GM19372 (cell line): ENCODE measurements at regions not wholly inside any gene's neighbourhood (a gene's known extent, or its start where the extent isn't known, plus 50 kb on each side); places are given as distances from the start of the nearest gene placed in this dataset.
"Not testable (repeated sequence)": the region's sequence is repeated elsewhere in the genome, so short reads cannot be mapped to it uniquely, and the experiment has no call there.

Source experiments
- ATAC-seq: cut with Tn5 transposase; IDR thresholded peaks from one replicate; pipeline ENCODE4 v1.9.1; 2021; ENCODE audit warnings: mild to moderate bottlenecking, low read depth, moderate library complexity; ENCODE audit not compliant: unreplicated experiment

GRCh38 chr3:110495201-110495927, 576.3 kb upstream of the NECTIN3 start:
- no peak for ATAC-seq

GRCh38 chr3:110504401-110504800, 567.2 kb upstream of the NECTIN3 start:
- no peak for ATAC-seq

GRCh38 chr3:110504901-110505300, 566.7 kb upstream of the NECTIN3 start:
- no peak for ATAC-seq

- no peak for ATAC-seq
These were observed 564.7 kb upstream of the NECTIN3 start for GRCh38 chr3:110506890-110507289.

GRCh38 chr3:110507570-110507969, 564.0 kb upstream of the NECTIN3 start:
- not testable (repeated sequence) for ATAC-seq

GRCh38 chr3:110512961-110513360, 558.7 kb upstream of the NECTIN3 start:
- ATAC-seq: no peak

- ATAC-seq: no peak
These were observed 553.6 kb upstream of the NECTIN3 start for GRCh38 chr3:110518031-110518430.

GRCh38 chr3:110519071-110519470, 552.5 kb upstream of the NECTIN3 start:
- ATAC-seq: no peak

GRCh38 chr3:110521019-110521418, 550.6 kb upstream of the NECTIN3 start:
- no peak for ATAC-seq

GRCh38 chr3:110525558-110526064, 546.0 kb upstream of the NECTIN3 start:
- ATAC-seq: not testable (repeated sequence)

- no peak for ATAC-seq
These were observed 544.6 kb upstream of the NECTIN3 start for GRCh38 chr3:110526777-110527727.

GRCh38 chr3:110528305-110529121, 543.1 kb upstream of the NECTIN3 start:
- no peak for ATAC-seq

- no peak for ATAC-seq
These were observed 540.7 kb upstream of the NECTIN3 start for GRCh38 chr3:110530902-110531301.

- ATAC-seq: no peak
These were observed 538.5 kb upstream of the NECTIN3 start for GRCh38 chr3:110533089-110533488.

- no peak for ATAC-seq
These were observed 529.0 kb upstream of the NECTIN3 start for GRCh38 chr3:110542552-110543150.

GRCh38 chr3:110544730-110545129, 526.9 kb upstream of the NECTIN3 start:
- no peak for ATAC-seq

- no peak for ATAC-seq
These were observed 521.1 kb upstream of the NECTIN3 start for GRCh38 chr3:110550511-110550910.

- ATAC-seq: no peak
These were observed 509.0 kb upstream of the NECTIN3 start for GRCh38 chr3:110562621-110563020.

- ATAC-seq: no peak
These were observed 506.9 kb upstream of the NECTIN3 start for GRCh38 chr3:110564674-110565073.

GRCh38 chr3:110567029-110567428, 504.6 kb upstream of the NECTIN3 start:
- ATAC-seq: no peak
